ENCODE measurements at regions not wholly inside any gene's neighbourhood (a gene's known extent, or its start where the extent isn't known, plus 50 kb on each side); places are given as distances from the start of the nearest gene placed in this dataset.

GRCh38 chr13:42688821-42689220, 92.6 kb upstream of the FAM216B start:
- no peak for TF ChIP-seq POLR2AphosphoS5 (IDR thresholded peaks at IDR 0.05; ENCODE audit: low read depth, low read length)
- TF ChIP-seq TAF1 (IDR thresholded peaks at IDR 0.05; ENCODE audit: borderline replicate concordance, low read depth, low read length), result no peak
- no peak for TF ChIP-seq TEAD4 (IDR thresholded peaks at IDR 0.05; ENCODE audit: borderline replicate concordance, insufficient read depth)
- TF ChIP-seq CTCF (IDR thresholded peaks at IDR 0.05), result no peak
- TF ChIP-seq USF2 (IDR thresholded peaks at IDR 0.05; ENCODE audit: borderline replicate concordance, low read depth, low read length), result no peak
- no peak for TF ChIP-seq MAX (IDR thresholded peaks at IDR 0.05; ENCODE audit: low read depth)
- no peak for TF ChIP-seq FOXM1 (IDR thresholded peaks at IDR 0.05; ENCODE audit: low read depth)
- no peak for TF ChIP-seq NRF1 (IDR thresholded peaks at IDR 0.05; ENCODE audit: low read depth, low read length)
- TF ChIP-seq ZBTB33 (IDR thresholded peaks at IDR 0.05; ENCODE audit: borderline replicate concordance, low read depth), result no peak
